ENCODE measurements at regions not wholly inside any gene's neighbourhood (a gene's known extent, or its start where the extent isn't known, plus 50 kb on each side); places are given as distances from the start of the nearest gene placed in this dataset.

GRCh38 chrX:147739196-147739595 lies 172.5 kb upstream of the FMR1 start:
- no peak for DNase-seq (ENCODE audit: low read depth)
- Histone ChIP-seq H3K27me3 (ENCODE audit: control insufficient read depth, insufficient read depth, low read length) (no peaks in the 10 kb centered on the region), H3K36me3 (ENCODE audit: control insufficient read depth, insufficient read depth, low read length) (no peaks in the 10 kb centered on the region), H3K4me3 (ENCODE audit: low read depth, low read length) (no peak overlapping the region)
- ChIA-PET POLR2A (no interaction called here), CTCF (no interaction called here)
- TF ChIP-seq CTCF (IDR thresholded peaks at IDR 0.05; ENCODE audit: insufficient read depth, low read depth, low read length): no peak

GRCh38 chrX:147741776-147742175 lies 169.9 kb upstream of the FMR1 start:
- ChIA-PET CTCF (no interaction called here), POLR2A (no interaction called here)
- DNase-seq (ENCODE audit: low read depth): no peak
- Histone ChIP-seq H3K4me3 (ENCODE audit: low read depth, low read length) (no peak overlapping the region), H3K36me3 (ENCODE audit: control insufficient read depth, insufficient read depth, low read length) (no peaks in the 10 kb centered on the region), H3K27me3 (ENCODE audit: control insufficient read depth, insufficient read depth, low read length) (no peaks in the 10 kb centered on the region)
- no peak for TF ChIP-seq CTCF (IDR thresholded peaks at IDR 0.05; ENCODE audit: insufficient read depth, low read depth, low read length)

- ChIA-PET CTCF (no interaction called here), POLR2A (no interaction called here)
- Histone ChIP-seq H3K27me3 (ENCODE audit: control insufficient read depth, insufficient read depth, low read length) (no peaks in the 10 kb centered on the region), H3K4me3 (ENCODE audit: low read depth, low read length) (no peak overlapping the region), H3K36me3 (ENCODE audit: control insufficient read depth, insufficient read depth, low read length) (no peaks in the 10 kb centered on the region)
- DNase-seq (ENCODE audit: low read depth): no peak
- no peak for TF ChIP-seq CTCF (IDR thresholded peaks at IDR 0.05; ENCODE audit: insufficient read depth, low read depth, low read length)
These were observed 162.4 kb upstream of the FMR1 start for GRCh38 chrX:147749308-147749707.

- no peak overlapping the region for H3K4me3 ChIP-seq (ENCODE audit: low read depth, low read length)
- H3K36me3 ChIP-seq (ENCODE audit: control insufficient read depth, insufficient read depth, low read length): no peaks in the 10 kb centered on the region
- ChIA-PET POLR2A (no interaction called here), CTCF (no interaction called here)
- no peak for DNase-seq (ENCODE audit: low read depth)
- no peaks in the 10 kb centered on the region for H3K27me3 ChIP-seq (ENCODE audit: control insufficient read depth, insufficient read depth, low read length)
- TF ChIP-seq CTCF (IDR thresholded peaks at IDR 0.05; ENCODE audit: insufficient read depth, low read depth, low read length): no peak
These were observed 154.0 kb upstream of the FMR1 start for GRCh38 chrX:147757750-147758149.

- Histone ChIP-seq H3K36me3 (ENCODE audit: control insufficient read depth, insufficient read depth, low read length) (no peaks in the 10 kb centered on the region), H3K4me3 (ENCODE audit: low read depth, low read length) (no peak overlapping the region), H3K27me3 (ENCODE audit: control insufficient read depth, insufficient read depth, low read length) (no peaks in the 10 kb centered on the region)
- no peak for DNase-seq (ENCODE audit: low read depth)
- TF ChIP-seq CTCF (IDR thresholded peaks at IDR 0.05; ENCODE audit: insufficient read depth, low read depth, low read length): no peak
- POLR2A ChIA-PET: no interaction called here
- CTCF ChIA-PET: no interaction called here
These were observed 148.6 kb upstream of the FMR1 start for GRCh38 chrX:147763131-147763530.

Data from BJ (cell line).